Non-pigmented ciliary epithelial cell (primary cell): ENCODE measurements at regions not wholly inside any gene's neighbourhood (a gene's known extent, or its start where the extent isn't known, plus 50 kb on each side); places are given as distances from the start of the nearest gene placed in this dataset.
"Not testable (repeated sequence)": the region's sequence is repeated elsewhere in the genome, so short reads cannot be mapped to it uniquely, and the experiment has no call there.

Source experiments
- DNase-seq: peaks from one replicate; pipeline ENCODE4 v3.0.0-alpha.2; 2010; ENCODE audit warnings: low read depth

DNA sequence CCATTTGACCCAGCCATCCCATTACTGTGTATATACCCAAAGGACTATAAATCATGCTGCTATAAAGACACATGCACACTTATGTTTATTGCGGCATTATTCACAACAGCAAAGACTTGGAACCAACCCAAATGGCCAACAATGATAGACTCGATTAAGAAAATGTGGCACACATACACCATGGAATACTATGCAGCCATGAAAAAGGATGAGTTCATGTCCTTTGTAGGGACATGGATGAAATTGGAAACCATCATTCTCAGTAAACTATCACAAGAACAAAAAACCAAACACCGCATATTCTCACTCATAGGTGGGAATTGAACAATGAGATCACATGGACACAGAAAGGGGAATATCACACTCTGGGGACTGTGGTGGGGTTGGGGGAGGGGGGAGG, 242.7 kb upstream of the FOXF1 start:
- DNase-seq, result not testable (repeated sequence)

GRCh38 chr16:86270696-86271095, 239.6 kb upstream of the FOXF1 start:
- DNase-seq, result no peak

GRCh38 chr16:86272744-86273143, 237.6 kb upstream of the FOXF1 start:
- no peak for DNase-seq

- no peak for DNase-seq
These were observed 233.1 kb upstream of the FOXF1 start for GRCh38 chr16:86277221-86277620.

DNA sequence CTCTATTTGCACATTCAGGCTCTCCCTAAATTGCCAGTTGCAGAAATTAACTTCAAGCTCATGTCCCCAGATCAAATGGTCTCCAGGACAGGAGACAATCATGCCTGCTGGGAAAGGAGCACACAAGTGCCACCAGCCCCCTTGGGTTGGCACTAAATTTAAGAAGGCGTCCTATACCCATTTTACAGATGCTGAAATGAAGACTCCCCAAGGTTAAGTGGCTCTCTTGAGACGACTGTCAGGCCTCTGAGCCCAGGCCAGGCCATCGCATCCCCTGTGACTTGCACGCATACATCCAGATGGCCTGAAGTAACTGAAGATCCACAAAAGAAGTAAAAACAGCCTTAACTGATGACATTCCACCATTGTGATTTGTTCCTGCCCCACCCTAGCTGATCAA, 232.5 kb upstream of the FOXF1 start:
- not testable (repeated sequence) for DNase-seq

GRCh38 chr16:86281421-86281820, 228.9 kb upstream of the FOXF1 start:
- DNase-seq, result no peak

DNA sequence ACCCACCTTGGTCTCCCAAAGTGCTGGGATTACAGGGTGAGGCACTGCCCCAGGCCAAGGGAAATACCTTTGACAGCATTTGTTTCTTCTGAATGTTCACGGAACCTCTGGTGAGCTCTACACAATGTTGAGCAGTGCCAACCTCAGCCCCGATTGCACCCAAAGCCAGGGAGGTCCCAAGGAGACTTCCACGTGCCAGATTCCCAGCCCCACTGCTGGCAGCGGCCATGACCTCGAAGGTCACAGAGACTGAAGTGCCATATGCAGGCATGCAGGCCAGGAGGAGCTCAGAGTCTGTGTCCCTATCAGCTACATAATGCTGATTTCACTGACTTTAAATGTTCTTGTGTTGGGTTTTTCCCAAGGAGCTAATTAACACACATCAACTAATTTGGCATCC, 226.4 kb upstream of the FOXF1 start:
- no peak for DNase-seq

DNA sequence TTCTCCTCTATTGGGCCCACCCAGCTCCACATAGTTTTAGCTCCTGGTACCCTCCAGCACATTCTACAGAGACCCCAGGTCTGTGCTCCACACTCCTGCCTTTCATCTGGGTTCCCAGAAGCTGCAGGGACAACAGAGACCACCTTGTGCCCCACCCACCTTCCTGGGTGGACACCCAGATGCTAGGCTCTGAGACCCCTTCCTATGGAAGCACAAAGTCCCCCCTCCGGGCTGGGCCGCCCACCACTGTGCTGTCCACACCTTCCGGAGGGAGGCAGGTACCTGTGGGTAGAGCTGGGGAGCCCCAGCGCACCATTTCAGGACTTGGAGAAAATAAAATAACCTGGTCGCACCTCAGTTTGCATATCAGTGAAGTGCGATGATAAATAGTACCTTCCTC, 224.9 kb upstream of the FOXF1 start:
- no peak for DNase-seq

GRCh38 chr16:86285938-86286921, 224.1 kb upstream of the FOXF1 start:
- DNase-seq, result no peak

- no peak for DNase-seq
These were observed 223.2 kb upstream of the FOXF1 start for GRCh38 chr16:86286991-86287663.

- DNase-seq, result no peak
These were observed 222.6 kb upstream of the FOXF1 start for GRCh38 chr16:86287664-86288201.

- DNase-seq, result no peak
These were observed 221.5 kb upstream of the FOXF1 start for GRCh38 chr16:86288716-86289294.

- no peak for DNase-seq
These were observed 221.0 kb upstream of the FOXF1 start for GRCh38 chr16:86289304-86289703.

DNA sequence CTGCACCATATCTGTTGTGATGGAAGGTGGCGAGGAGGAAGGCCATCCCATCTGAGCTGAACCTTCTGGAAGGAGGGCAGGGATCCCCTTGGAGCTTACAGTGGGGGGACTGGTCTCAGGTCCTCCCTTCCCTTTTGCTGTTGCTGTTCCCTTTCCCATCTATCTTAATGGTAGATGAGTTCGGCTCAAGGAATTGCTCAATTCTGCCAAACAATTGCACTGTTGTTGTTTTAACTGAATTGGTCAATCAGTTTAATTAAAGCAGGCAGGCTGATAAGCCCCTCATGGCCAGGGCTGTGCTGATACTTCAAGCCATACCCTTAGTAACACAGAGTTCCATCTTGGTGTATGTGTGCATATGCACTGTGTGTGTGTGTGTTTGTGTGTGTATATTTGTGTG, 220.4 kb upstream of the FOXF1 start:
- no peak for DNase-seq

DNA sequence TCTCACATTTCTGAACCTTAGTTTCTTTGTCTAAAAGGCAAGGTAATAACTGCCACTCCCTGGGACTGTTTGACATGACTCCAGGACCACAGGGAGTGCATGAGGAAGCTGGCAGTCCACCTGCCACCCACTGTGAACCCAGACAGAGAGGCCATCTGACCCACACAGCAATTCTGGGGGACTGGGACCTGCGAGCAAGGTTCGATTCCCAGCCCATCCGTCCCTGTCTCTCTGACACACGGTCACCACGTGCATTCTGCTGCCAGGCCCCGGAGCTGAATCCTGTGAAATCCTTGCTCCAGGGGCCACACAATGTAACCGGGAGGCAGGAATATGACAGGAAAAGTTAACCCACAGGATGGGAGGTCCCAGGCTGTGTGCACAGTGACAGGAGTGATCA, 218.8 kb upstream of the FOXF1 start:
- no peak for DNase-seq

DNA sequence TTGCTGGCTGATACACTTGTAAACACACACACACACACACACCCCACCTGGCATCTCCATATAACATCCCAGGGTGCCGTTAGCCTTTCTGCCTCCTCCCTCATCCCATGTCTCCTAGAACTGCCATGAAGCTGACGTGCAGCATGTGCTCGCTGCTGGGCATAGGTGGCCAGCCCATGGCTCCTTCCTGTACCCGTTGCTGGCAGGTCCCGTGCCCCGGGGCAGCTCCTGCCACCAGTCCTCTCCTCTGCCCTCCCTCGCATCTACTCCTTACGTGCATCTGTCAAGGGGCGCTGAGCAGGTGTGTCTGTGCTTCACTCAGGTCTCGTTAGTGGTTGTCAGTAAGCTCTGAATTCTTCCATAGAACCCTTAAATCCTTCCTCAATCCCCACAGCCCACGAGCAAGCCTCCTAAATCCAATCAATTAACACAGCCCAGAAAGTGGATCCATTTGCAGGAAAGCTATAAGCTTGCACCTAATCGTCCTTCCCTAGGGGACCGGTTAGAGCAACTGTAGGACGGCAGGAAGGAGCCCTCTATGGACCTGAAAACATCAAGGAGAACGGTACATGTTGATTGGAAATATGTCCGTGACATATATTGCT, 218.1 kb upstream of the FOXF1 start:
- DNase-seq, result no peak

GRCh38 chr16:86292942-86293341, 217.4 kb upstream of the FOXF1 start:
- DNase-seq, result no peak

DNA sequence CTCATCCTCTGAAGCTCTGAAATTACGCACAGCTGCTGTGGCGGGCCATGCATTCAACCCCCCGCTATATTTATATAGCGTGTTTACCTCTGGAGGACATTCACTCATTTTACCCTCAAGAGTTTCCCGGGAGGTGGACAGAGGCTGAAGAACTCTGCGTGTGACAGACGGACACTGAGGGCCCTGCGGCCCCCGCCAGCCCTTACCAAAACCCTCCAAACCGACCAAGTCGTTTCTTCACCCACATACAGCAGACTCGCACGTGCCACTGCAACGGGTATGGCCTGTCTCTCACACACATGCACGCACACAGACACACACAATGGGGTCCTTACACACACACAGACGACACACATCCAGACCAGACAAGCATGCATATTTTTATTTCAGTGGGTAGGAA, 216.4 kb upstream of the FOXF1 start:
- no peak for DNase-seq

GRCh38 chr16:86294535-86295196, 215.7 kb upstream of the FOXF1 start:
- no peak for DNase-seq

- DNase-seq, result no peak
These were observed 214.1 kb upstream of the FOXF1 start for GRCh38 chr16:86296256-86296655.

DNA sequence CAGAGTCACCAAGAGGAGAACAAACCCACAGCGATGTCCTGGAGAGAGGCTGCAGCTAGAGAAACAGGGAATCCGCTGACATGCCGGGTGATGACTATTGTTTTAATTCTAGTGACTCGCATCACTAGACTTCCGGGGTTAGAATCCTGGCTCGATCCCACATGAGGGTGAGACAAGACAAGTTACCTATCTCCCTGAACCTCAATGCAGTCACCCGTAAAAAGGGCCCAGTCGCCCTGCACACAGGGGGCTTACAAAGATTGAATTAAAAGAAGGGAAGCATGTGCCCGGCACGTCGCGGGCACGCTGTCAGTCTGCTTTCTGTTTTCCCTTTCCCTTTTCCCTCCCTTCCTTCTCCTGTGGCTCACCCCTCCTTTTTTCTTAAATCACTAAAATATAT, 212.9 kb upstream of the FOXF1 start:
- no peak for DNase-seq
